ENCODE measurements at regions not wholly inside any gene's neighbourhood (a gene's known extent, or its start where the extent isn't known, plus 50 kb on each side); places are given as distances from the start of the nearest gene placed in this dataset.

DNA sequence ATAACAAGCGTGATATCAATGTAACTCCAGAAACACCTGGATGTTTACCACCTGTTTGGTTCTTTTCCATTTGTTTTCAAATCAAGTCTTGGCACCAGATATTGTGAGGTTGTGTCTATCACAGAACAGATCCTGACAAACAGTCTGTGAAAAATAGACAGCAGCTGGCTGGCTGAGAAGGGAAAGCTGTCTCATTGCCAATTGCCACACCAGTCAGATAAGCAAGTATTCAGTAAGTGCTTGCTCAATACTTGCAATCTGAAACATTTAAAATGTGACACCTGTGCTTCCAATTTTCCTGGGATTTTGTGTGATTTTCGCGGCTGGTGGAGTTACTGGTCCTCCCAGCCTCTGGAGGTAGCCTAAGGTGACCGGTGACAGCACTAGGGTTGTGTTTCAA, 147.9 kb upstream of the MYO3A start:
- TF ChIP-seq, protein P1, sequence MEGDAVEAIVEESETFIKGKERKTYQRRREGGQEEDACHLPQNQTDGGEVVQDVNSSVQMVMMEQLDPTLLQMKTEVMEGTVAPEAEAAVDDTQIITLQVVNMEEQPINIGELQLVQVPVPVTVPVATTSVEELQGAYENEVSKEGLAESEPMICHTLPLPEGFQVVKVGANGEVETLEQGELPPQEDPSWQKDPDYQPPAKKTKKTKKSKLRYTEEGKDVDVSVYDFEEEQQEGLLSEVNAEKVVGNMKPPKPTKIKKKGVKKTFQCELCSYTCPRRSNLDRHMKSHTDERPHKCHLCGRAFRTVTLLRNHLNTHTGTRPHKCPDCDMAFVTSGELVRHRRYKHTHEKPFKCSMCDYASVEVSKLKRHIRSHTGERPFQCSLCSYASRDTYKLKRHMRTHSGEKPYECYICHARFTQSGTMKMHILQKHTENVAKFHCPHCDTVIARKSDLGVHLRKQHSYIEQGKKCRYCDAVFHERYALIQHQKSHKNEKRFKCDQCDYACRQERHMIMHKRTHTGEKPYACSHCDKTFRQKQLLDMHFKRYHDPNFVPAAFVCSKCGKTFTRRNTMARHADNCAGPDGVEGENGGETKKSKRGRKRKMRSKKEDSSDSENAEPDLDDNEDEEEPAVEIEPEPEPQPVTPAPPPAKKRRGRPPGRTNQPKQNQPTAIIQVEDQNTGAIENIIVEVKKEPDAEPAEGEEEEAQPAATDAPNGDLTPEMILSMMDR (IDR thresholded peaks at IDR 0.05), result no peak
- TF ChIP-seq POLR2A (IDR thresholded peaks at IDR 0.05), result no peak
